ENCODE measurements at regions not wholly inside any gene's neighbourhood (a gene's known extent, or its start where the extent isn't known, plus 50 kb on each side); places are given as distances from the start of the nearest gene placed in this dataset.
"Not testable (repeated sequence)": the region's sequence is repeated elsewhere in the genome, so short reads cannot be mapped to it uniquely, and the experiment has no call there.

GRCh38 chr7:113294750-113295149, 176.4 kb upstream of the SMIM30 start:
- Histone ChIP-seq H3K4me3 (ENCODE audit: low read depth in 1 of 2, low read length in 2 of 2) (no peak overlapping the region), H3K27me3 (ENCODE audit: low read depth, low read length) (no peaks in the 10 kb centered on the region), H3K27ac (ENCODE audit: low read length) (no peak overlapping the region), H3K9me3 (ENCODE audit: control insufficient read depth in 1 of 2, low read length in 2 of 2) (no peaks in the 10 kb centered on the region), H3K4me1 (ENCODE audit: control insufficient read depth in 1 of 2, insufficient read depth in 2 of 2, low read length in 2 of 2) (no peaks in the 10 kb centered on the region), H3K36me3 (ENCODE audit: control insufficient read depth in 1 of 2, insufficient read depth in 2 of 2, low read length in 2 of 2) (no peaks in the 10 kb centered on the region)

- no peaks in the 10 kb centered on the region for H3K9me3 ChIP-seq (ENCODE audit: control insufficient read depth in 1 of 2, low read length in 2 of 2)
- H3K4me3 ChIP-seq (ENCODE audit: low read depth in 1 of 2, low read length in 2 of 2), result no peak overlapping the region
- no peaks in the 10 kb centered on the region for H3K4me1 ChIP-seq (ENCODE audit: control insufficient read depth in 1 of 2, insufficient read depth in 2 of 2, low read length in 2 of 2)
- H3K27ac ChIP-seq (ENCODE audit: low read length), result no peak overlapping the region
- no peaks in the 10 kb centered on the region for H3K36me3 ChIP-seq (ENCODE audit: control insufficient read depth in 1 of 2, insufficient read depth in 2 of 2, low read length in 2 of 2)
- no peaks in the 10 kb centered on the region for H3K27me3 ChIP-seq (ENCODE audit: low read depth, low read length)
Measured at GRCh38 chr7:113292105-113292504, 173.8 kb upstream of the SMIM30 start.

- Histone ChIP-seq H3K4me3 (ENCODE audit: low read depth in 1 of 2, low read length in 2 of 2) (no peak overlapping the region), H3K27me3 (ENCODE audit: low read depth, low read length) (no peaks in the 10 kb centered on the region), H3K36me3 (ENCODE audit: control insufficient read depth in 1 of 2, insufficient read depth in 2 of 2, low read length in 2 of 2) (no peaks in the 10 kb centered on the region), H3K9me3 (ENCODE audit: control insufficient read depth in 1 of 2, low read length in 2 of 2) (no peaks in the 10 kb centered on the region), H3K4me1 (ENCODE audit: control insufficient read depth in 1 of 2, insufficient read depth in 2 of 2, low read length in 2 of 2) (no peaks in the 10 kb centered on the region), H3K27ac (ENCODE audit: low read length) (no peak overlapping the region)
Measured at GRCh38 chr7:113291058-113291457, 172.7 kb upstream of the SMIM30 start.

- H3K27ac ChIP-seq (ENCODE audit: low read length), result no peak overlapping the region
- H3K4me3 ChIP-seq (ENCODE audit: low read depth in 1 of 2, low read length in 2 of 2), result no peak overlapping the region
- no peaks in the 10 kb centered on the region for H3K4me1 ChIP-seq (ENCODE audit: control insufficient read depth in 1 of 2, insufficient read depth in 2 of 2, low read length in 2 of 2)
- no peaks in the 10 kb centered on the region for H3K36me3 ChIP-seq (ENCODE audit: control insufficient read depth in 1 of 2, insufficient read depth in 2 of 2, low read length in 2 of 2)
- H3K9me3 ChIP-seq (ENCODE audit: control insufficient read depth in 1 of 2, low read length in 2 of 2), result no peaks in the 10 kb centered on the region
- no peaks in the 10 kb centered on the region for H3K27me3 ChIP-seq (ENCODE audit: low read depth, low read length)
Measured at GRCh38 chr7:113289140-113289740, 170.9 kb upstream of the SMIM30 start.

GRCh38 chr7:113285411-113285810, 167.1 kb upstream of the SMIM30 start:
- H3K4me1 ChIP-seq (ENCODE audit: control insufficient read depth in 1 of 2, insufficient read depth in 2 of 2, low read length in 2 of 2), result no peaks in the 10 kb centered on the region
- H3K27ac ChIP-seq (ENCODE audit: low read length), result no peak overlapping the region
- no peaks in the 10 kb centered on the region for H3K27me3 ChIP-seq (ENCODE audit: low read depth, low read length)
- no peaks in the 10 kb centered on the region for H3K36me3 ChIP-seq (ENCODE audit: control insufficient read depth in 1 of 2, insufficient read depth in 2 of 2, low read length in 2 of 2)
- H3K4me3 ChIP-seq (ENCODE audit: low read depth in 1 of 2, low read length in 2 of 2), result no peak overlapping the region
- H3K9me3 ChIP-seq (ENCODE audit: control insufficient read depth in 1 of 2, low read length in 2 of 2), result no peaks in the 10 kb centered on the region

- Histone ChIP-seq H3K27me3 (ENCODE audit: low read depth, low read length) (no peaks in the 10 kb centered on the region), H3K4me1 (ENCODE audit: control insufficient read depth in 1 of 2, insufficient read depth in 2 of 2, low read length in 2 of 2) (no peaks in the 10 kb centered on the region), H3K27ac (ENCODE audit: low read length) (no peak overlapping the region), H3K36me3 (ENCODE audit: control insufficient read depth in 1 of 2, insufficient read depth in 2 of 2, low read length in 2 of 2) (no peaks in the 10 kb centered on the region), H3K4me3 (ENCODE audit: low read depth in 1 of 2, low read length in 2 of 2) (no peak overlapping the region), H3K9me3 (ENCODE audit: control insufficient read depth in 1 of 2, low read length in 2 of 2) (no peaks in the 10 kb centered on the region)
Measured at GRCh38 chr7:113283861-113284260, 165.5 kb upstream of the SMIM30 start.

GRCh38 chr7:113282875-113283274, 164.5 kb upstream of the SMIM30 start:
- H3K9me3 ChIP-seq (ENCODE audit: control insufficient read depth in 1 of 2, low read length in 2 of 2), result no peaks in the 10 kb centered on the region
- H3K27ac ChIP-seq (ENCODE audit: low read length), result no peak overlapping the region
- no peaks in the 10 kb centered on the region for H3K4me1 ChIP-seq (ENCODE audit: control insufficient read depth in 1 of 2, insufficient read depth in 2 of 2, low read length in 2 of 2)
- no peak overlapping the region for H3K4me3 ChIP-seq (ENCODE audit: low read depth in 1 of 2, low read length in 2 of 2)
- no peaks in the 10 kb centered on the region for H3K36me3 ChIP-seq (ENCODE audit: control insufficient read depth in 1 of 2, insufficient read depth in 2 of 2, low read length in 2 of 2)
- H3K27me3 ChIP-seq (ENCODE audit: low read depth, low read length), result no peaks in the 10 kb centered on the region

- Histone ChIP-seq H3K4me3 (ENCODE audit: low read depth in 1 of 2, low read length in 2 of 2) (no peak overlapping the region), H3K27me3 (ENCODE audit: low read depth, low read length) (no peaks in the 10 kb centered on the region), H3K27ac (ENCODE audit: low read length) (no peak overlapping the region), H3K4me1 (ENCODE audit: control insufficient read depth in 1 of 2, insufficient read depth in 2 of 2, low read length in 2 of 2) (no peaks in the 10 kb centered on the region), H3K36me3 (ENCODE audit: control insufficient read depth in 1 of 2, insufficient read depth in 2 of 2, low read length in 2 of 2) (no peaks in the 10 kb centered on the region), H3K9me3 (ENCODE audit: control insufficient read depth in 1 of 2, low read length in 2 of 2) (no peaks in the 10 kb centered on the region)
Measured at GRCh38 chr7:113281223-113281622, 162.9 kb upstream of the SMIM30 start.

GRCh38 chr7:113279256-113279655, 160.9 kb upstream of the SMIM30 start:
- H3K27ac ChIP-seq (ENCODE audit: low read length), result no peak overlapping the region
- no peaks in the 10 kb centered on the region for H3K27me3 ChIP-seq (ENCODE audit: low read depth, low read length)
- peaks cover 0 to 7% of the 10 kb centered on the region in 2 donors for H3K9me3 ChIP-seq (ENCODE audit: control insufficient read depth in 1 of 2, low read length in 2 of 2)
- H3K4me3 ChIP-seq (ENCODE audit: low read depth in 1 of 2, low read length in 2 of 2), result no peak overlapping the region
- no peaks in the 10 kb centered on the region for H3K4me1 ChIP-seq (ENCODE audit: control insufficient read depth in 1 of 2, insufficient read depth in 2 of 2, low read length in 2 of 2)
- H3K36me3 ChIP-seq (ENCODE audit: control insufficient read depth in 1 of 2, insufficient read depth in 2 of 2, low read length in 2 of 2), result no peaks in the 10 kb centered on the region

GRCh38 chr7:113270790-113271189, 152.4 kb upstream of the SMIM30 start:
- peaks cover 4 to 24% of the 10 kb centered on the region in 2 donors for H3K9me3 ChIP-seq (ENCODE audit: control insufficient read depth in 1 of 2, low read length in 2 of 2)
- no peak overlapping the region for H3K27ac ChIP-seq (ENCODE audit: low read length)
- H3K4me1 ChIP-seq (ENCODE audit: control insufficient read depth in 1 of 2, insufficient read depth in 2 of 2, low read length in 2 of 2), result no peaks in the 10 kb centered on the region
- no peaks in the 10 kb centered on the region for H3K27me3 ChIP-seq (ENCODE audit: low read depth, low read length)
- H3K4me3 ChIP-seq (ENCODE audit: low read depth in 1 of 2, low read length in 2 of 2), result no peak overlapping the region
- H3K36me3 ChIP-seq (ENCODE audit: control insufficient read depth in 1 of 2, insufficient read depth in 2 of 2, low read length in 2 of 2), result no peaks in the 10 kb centered on the region

- not testable (repeated sequence) for H3K4me3 ChIP-seq (ENCODE audit: low read depth in 1 of 2, low read length in 2 of 2); H3K36me3 ChIP-seq (ENCODE audit: control insufficient read depth in 1 of 2, insufficient read depth in 2 of 2, low read length in 2 of 2); H3K4me1 ChIP-seq (ENCODE audit: control insufficient read depth in 1 of 2, insufficient read depth in 2 of 2, low read length in 2 of 2); H3K27me3 ChIP-seq (ENCODE audit: low read depth, low read length); H3K27ac ChIP-seq (ENCODE audit: low read length)
- peaks cover 4 to 18% of the 10 kb centered on the region in 2 donors for H3K9me3 ChIP-seq (ENCODE audit: control insufficient read depth in 1 of 2, low read length in 2 of 2)
Measured at GRCh38 chr7:113269592-113269991, 151.2 kb upstream of the SMIM30 start.

GRCh38 chr7:113268757-113269156, 150.4 kb upstream of the SMIM30 start:
- no peaks in the 10 kb centered on the region for H3K27me3 ChIP-seq (ENCODE audit: low read depth, low read length)
- no peak overlapping the region for H3K27ac ChIP-seq (ENCODE audit: low read length)
- peaks cover 4 to 18% of the 10 kb centered on the region in 2 donors for H3K9me3 ChIP-seq (ENCODE audit: control insufficient read depth in 1 of 2, low read length in 2 of 2)
- no peaks in the 10 kb centered on the region for H3K4me1 ChIP-seq (ENCODE audit: control insufficient read depth in 1 of 2, insufficient read depth in 2 of 2, low read length in 2 of 2)
- no peaks in the 10 kb centered on the region for H3K36me3 ChIP-seq (ENCODE audit: control insufficient read depth in 1 of 2, insufficient read depth in 2 of 2, low read length in 2 of 2)
- H3K4me3 ChIP-seq (ENCODE audit: low read depth in 1 of 2, low read length in 2 of 2), result no peak overlapping the region

Measured in muscle layer of duodenum (tissue), 2 donors.